HG03558 (cell line): ENCODE measurements at regions not wholly inside any gene's neighbourhood (a gene's known extent, or its start where the extent isn't known, plus 50 kb on each side); places are given as distances from the start of the nearest gene placed in this dataset.
"Not testable (repeated sequence)": the region's sequence is repeated elsewhere in the genome, so short reads cannot be mapped to it uniquely, and the experiment has no call there.

Experiments
- ATAC-seq: cut with Tn5 transposase; IDR thresholded peaks from one replicate; pipeline ENCODE4 v1.9.1; 2021; ENCODE audit warnings: moderate number of reproducible peaks; ENCODE audit not compliant: unreplicated experiment; ENCODE audit errors: extremely low read depth

GRCh38 chr11:11220786-11221185 lies 132.3 kb downstream of the CSNK2A3 start:
- no peak for ATAC-seq

GRCh38 chr11:11218629-11218986 lies 134.4 kb downstream of the CSNK2A3 start:
- no peak for ATAC-seq

- ATAC-seq, result no peak
Measured at GRCh38 chr11:11217929-11218628, 135.0 kb downstream of the CSNK2A3 start.

GRCh38 chr11:11217289-11217928 lies 135.6 kb downstream of the CSNK2A3 start:
- no peak for ATAC-seq

- no peak for ATAC-seq
Measured at GRCh38 chr11:11215944-11216343, 137.1 kb downstream of the CSNK2A3 start.

GRCh38 chr11:11215058-11215815 lies 137.8 kb downstream of the CSNK2A3 start:
- no peak for ATAC-seq

- ATAC-seq, result no peak
Measured at GRCh38 chr11:11213117-11213516, 139.9 kb downstream of the CSNK2A3 start.

GRCh38 chr11:11211888-11212287 lies 141.2 kb downstream of the CSNK2A3 start:
- no peak for ATAC-seq

- ATAC-seq, result no peak
Measured at GRCh38 chr11:11211186-11211585, 141.9 kb downstream of the CSNK2A3 start.

- no peak for ATAC-seq
Measured at GRCh38 chr11:11210446-11210845, 142.6 kb downstream of the CSNK2A3 start.

GRCh38 chr11:11209967-11210366 lies 143.1 kb downstream of the CSNK2A3 start:
- ATAC-seq, result no peak

- ATAC-seq, result no peak
Measured at GRCh38 chr11:11208994-11209393, 144.1 kb downstream of the CSNK2A3 start.

GRCh38 chr11:11207428-11207827 lies 145.6 kb downstream of the CSNK2A3 start:
- no peak for ATAC-seq

GRCh38 chr11:11206484-11206883 lies 146.6 kb downstream of the CSNK2A3 start:
- ATAC-seq, result no peak

GRCh38 chr11:11202885-11203284 lies 150.2 kb downstream of the CSNK2A3 start:
- ATAC-seq, result no peak

- not testable (repeated sequence) for ATAC-seq
Measured at GRCh38 chr11:11201302-11201701, 151.7 kb downstream of the CSNK2A3 start.

- no peak for ATAC-seq
Measured at GRCh38 chr11:11192541-11192940, 160.5 kb downstream of the CSNK2A3 start.

- no peak for ATAC-seq
Measured at GRCh38 chr11:11189506-11189905, 163.5 kb downstream of the CSNK2A3 start.

- no peak for ATAC-seq
Measured at GRCh38 chr11:11186249-11186648, 166.8 kb downstream of the CSNK2A3 start.

- ATAC-seq, result no peak
Measured at GRCh38 chr11:11182261-11182660, 170.8 kb downstream of the CSNK2A3 start.
